Breast epithelium (tissue), 4 donors: ENCODE measurements at regions not wholly inside any gene's neighbourhood (a gene's known extent, or its start where the extent isn't known, plus 50 kb on each side); places are given as distances from the start of the nearest gene placed in this dataset.

Experiments used
- DNase-seq, 2 donors: peaks; one replicate each; pipeline ENCODE4 v3.0.0-alpha.2; 2019; ENCODE audit warnings: low spot score in 2 of 2
- H3K27ac ChIP-seq, 2 donors: fragments of 200-600 bp; sonication (generic) in 1 of 2; one replicate each; pipeline ENCODE4 v1.5.1; 2016 to 2019; ENCODE audit warnings: mild to moderate bottlenecking in 1 of 2
- H3K27me3 ChIP-seq, 2 donors: fragments of 200-600 bp; sonication (generic) in 1 of 2; one replicate each; pipeline versions ENCODE4 v1.5.1 to v1.6.0; 2017 to 2019; ENCODE audit warnings: control low read depth in 1 of 2, mild to moderate bottlenecking in 1 of 2
- H3K36me3 ChIP-seq: fragments of 200-600 bp; one replicate; pipeline ENCODE4 v1.5.1; 2019
- H3K4me1 ChIP-seq, 2 donors: fragments of 200-600 bp; sonication (generic); one replicate each; pipeline ENCODE4 v1.5.1; 2016 to 2019; ENCODE audit warnings: control low read depth in 1 of 2
- H3K4me3 ChIP-seq, 3 donors: fragments of 200-600 bp; sonication (generic); 1 replicate in 2 of 3; 2 replicates in 1 of 3; pipeline ENCODE4 v1.5.1; 2016 to 2019; ENCODE audit warnings: mild to moderate bottlenecking in 3 of 3, moderate library complexity in 2 of 3
- H3K9me3 ChIP-seq, 2 donors: fragments of 200-600 bp; sonication (generic) in 1 of 2; one replicate each; pipeline ENCODE4 v1.5.1; 2016 to 2019; ENCODE audit warnings: control low read depth in 1 of 2
- POLR2A ChIP-seq: fragments of 450-650 bp; IDR thresholded peaks from one replicate; pipeline ENCODE4 v1.6.1; 2016; ENCODE audit warnings: antibody characterized with exemption, mild to moderate bottlenecking, moderate library complexity
- POLR2AphosphoS5 ChIP-seq, 3 donors: sonication (generic); formaldehyde crosslinking; IDR thresholded peaks; one replicate each; pipeline ENCODE4 v1.6.1; 2017; ENCODE audit warnings: antibody characterized with exemption in 3 of 3
- intact Hi-C: fragments of 100-400 bp; cut with DNase I; formaldehyde crosslinking; loops from one replicate; pipeline ENCODE4 v1.15.1; 2023; ENCODE audit warnings: low total_unique reads
- TF ChIP-seq, protein P1 (sequence below), 3 donors: fragments of 450-650 bp; IDR thresholded peaks; one replicate each; pipeline ENCODE4 v1.5.1; 2016 to 2017; ENCODE audit warnings: antibody characterized with exemption in 3 of 3, mild to moderate bottlenecking in 3 of 3, moderate library complexity in 3 of 3

DNA sequence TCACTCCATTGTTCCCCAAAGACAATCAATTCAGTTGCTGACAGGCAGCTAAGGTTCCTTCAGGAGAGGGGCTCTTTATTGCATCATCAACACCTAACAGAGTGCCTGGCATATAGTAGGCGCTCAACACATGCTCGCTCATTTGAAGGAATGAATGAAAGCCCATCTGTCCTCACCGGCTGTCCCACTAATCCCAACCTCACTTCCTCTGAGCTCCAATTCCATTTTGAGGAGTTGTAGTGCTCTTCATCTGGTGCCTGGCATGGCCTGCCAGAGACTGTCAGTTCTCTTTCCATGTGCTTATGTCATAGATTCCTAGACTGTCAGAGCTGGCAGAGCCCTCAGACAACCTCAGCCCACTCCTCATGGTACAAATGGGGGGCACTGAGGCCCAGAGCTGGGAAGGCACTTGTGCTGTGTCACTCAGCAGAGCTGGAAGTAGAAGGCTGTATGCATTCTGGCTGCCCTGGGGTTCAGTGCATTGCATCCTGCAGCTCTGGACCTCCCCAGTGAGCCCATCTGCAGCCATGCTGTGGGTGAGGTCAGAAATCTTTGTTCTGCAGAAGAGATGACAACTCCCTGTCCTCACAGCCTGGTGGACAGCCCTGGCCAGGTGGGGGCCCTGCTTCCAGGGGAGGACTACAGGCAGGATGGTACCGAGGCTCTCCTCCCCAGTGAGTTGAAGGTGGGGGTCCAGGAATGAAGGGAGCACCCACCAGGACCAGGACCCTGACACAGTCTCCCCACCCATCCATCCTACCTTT lies 134.9 kb upstream of the PJA1 start:
- TF ChIP-seq POLR2AphosphoS5 (IDR thresholded peaks at IDR 0.05) (no peak), POLR2A (no peak)
- TF ChIP-seq, protein P1, sequence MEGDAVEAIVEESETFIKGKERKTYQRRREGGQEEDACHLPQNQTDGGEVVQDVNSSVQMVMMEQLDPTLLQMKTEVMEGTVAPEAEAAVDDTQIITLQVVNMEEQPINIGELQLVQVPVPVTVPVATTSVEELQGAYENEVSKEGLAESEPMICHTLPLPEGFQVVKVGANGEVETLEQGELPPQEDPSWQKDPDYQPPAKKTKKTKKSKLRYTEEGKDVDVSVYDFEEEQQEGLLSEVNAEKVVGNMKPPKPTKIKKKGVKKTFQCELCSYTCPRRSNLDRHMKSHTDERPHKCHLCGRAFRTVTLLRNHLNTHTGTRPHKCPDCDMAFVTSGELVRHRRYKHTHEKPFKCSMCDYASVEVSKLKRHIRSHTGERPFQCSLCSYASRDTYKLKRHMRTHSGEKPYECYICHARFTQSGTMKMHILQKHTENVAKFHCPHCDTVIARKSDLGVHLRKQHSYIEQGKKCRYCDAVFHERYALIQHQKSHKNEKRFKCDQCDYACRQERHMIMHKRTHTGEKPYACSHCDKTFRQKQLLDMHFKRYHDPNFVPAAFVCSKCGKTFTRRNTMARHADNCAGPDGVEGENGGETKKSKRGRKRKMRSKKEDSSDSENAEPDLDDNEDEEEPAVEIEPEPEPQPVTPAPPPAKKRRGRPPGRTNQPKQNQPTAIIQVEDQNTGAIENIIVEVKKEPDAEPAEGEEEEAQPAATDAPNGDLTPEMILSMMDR (IDR thresholded peaks at IDR 0.05), result no peak
- intact Hi-C loops, result no loop called here
- Histone ChIP-seq H3K9me3 (no peaks in the 10 kb centered on the region), H3K36me3 (no peaks in the 10 kb centered on the region), H3K4me1 (no peaks in the 10 kb centered on the region), H3K27me3 (peaks cover 0 to 62% of the 10 kb centered on the region in 2 donors), H3K27ac (no peak overlapping the region), H3K4me3 (no peak overlapping the region)
- no peak for DNase-seq

DNA sequence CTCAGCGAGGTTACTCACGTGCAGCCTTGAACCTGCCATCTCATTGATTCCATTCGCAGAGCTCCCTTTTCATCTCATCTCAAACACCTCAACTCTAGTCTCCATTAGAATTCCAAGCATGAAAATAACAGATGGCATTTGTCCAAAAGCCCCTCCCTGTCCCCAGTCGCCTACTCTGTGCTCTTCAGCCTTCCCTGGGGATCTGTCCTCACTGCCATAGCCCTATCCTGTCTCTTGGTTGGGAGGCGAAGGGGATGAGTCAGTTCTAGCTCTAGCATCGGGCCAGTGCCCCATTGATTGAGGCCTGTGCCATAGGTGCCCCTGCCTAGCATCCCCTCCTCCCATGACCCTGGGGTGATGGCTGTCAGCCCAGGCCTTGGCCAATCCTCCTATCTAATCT lies 134.0 kb upstream of the PJA1 start:
- Histone ChIP-seq H3K4me1 (no peaks in the 10 kb centered on the region), H3K27me3 (peaks cover 0 to 62% of the 10 kb centered on the region in 2 donors), H3K9me3 (no peaks in the 10 kb centered on the region), H3K36me3 (no peaks in the 10 kb centered on the region), H3K27ac (no peak overlapping the region), H3K4me3 (no peak overlapping the region)
- no peak for TF ChIP-seq POLR2A
- no peak for TF ChIP-seq POLR2AphosphoS5 (IDR thresholded peaks at IDR 0.05)
- DNase-seq, result no peak
- intact Hi-C loops, result no loop called here

DNA sequence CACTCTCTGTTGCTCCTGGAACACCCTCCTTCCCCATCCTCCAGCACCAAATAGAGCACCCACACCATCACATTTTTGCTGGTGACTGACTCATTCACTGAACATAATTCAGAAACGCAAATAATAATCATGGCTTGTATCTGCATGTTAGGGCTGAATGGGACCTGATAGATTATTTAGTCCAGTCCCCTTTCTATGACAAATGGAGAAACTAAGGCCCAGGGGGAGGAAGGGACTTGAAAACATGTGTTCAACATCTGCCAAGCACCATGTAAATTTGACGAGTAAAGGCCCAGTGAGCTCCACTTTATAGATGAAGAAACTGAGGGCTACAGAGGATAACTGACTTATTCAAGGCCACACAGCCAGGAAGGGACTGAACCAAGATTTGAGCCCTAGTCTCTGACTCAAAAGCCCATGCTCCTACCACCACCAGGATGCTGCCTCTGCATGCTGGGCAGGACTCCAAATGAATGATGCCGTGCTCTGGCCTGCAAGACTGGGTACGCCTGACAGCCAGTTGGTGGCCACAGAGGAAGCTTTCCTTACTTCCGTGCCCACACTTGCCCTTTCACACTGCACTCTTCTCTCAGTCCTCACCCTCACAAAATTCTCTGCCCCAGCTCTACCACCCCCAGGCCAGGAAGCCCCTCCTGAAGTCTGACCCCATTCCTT lies 133.3 kb upstream of the PJA1 start:
- peaks cover 0 to 58% of the 10 kb centered on the region in 2 donors for H3K27me3 ChIP-seq
- no peaks in the 10 kb centered on the region for H3K9me3 ChIP-seq
- no peak overlapping the region for H3K27ac ChIP-seq
- DNase-seq, result no peak
- no peak overlapping the region for H3K4me3 ChIP-seq
- TF ChIP-seq POLR2AphosphoS5 (IDR thresholded peaks at IDR 0.05), result no peak
- no peak for TF ChIP-seq POLR2A
- TF ChIP-seq, protein P1 (IDR thresholded peaks at IDR 0.05), result no peak
- no peaks in the 10 kb centered on the region for H3K36me3 ChIP-seq
- H3K4me1 ChIP-seq, result no peaks in the 10 kb centered on the region
- intact Hi-C loops, result no loop called here

DNA sequence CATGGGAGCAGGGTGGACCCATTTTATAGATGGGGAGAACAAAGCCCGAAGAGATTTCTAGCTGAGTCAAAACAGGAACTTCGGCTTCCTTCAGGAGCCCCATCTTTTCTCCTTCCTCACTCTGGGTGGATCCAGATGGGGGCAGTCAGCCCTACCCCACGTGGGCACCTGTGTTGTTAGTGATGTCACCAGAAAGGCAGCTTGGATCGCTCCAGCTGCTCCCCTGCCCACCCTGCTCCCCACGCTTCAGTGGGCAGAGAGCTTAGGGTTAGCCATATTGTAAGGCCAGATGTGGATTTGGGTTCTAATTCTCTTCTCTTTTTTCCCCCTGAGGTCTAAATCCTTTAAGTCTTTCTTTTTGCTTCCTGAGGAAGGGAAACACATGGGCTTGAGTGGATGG lies 132.3 kb upstream of the PJA1 start:
- no peaks in the 10 kb centered on the region for H3K36me3 ChIP-seq
- H3K27ac ChIP-seq, result no peak overlapping the region
- no peaks in the 10 kb centered on the region for H3K4me1 ChIP-seq
- no peak for DNase-seq
- intact Hi-C loops, result no loop called here
- H3K27me3 ChIP-seq, result peaks cover 0 to 57% of the 10 kb centered on the region in 2 donors
- no peak overlapping the region for H3K4me3 ChIP-seq
- H3K9me3 ChIP-seq, result no peaks in the 10 kb centered on the region
- no peak for TF ChIP-seq POLR2AphosphoS5 (IDR thresholded peaks at IDR 0.05)
- no peak for TF ChIP-seq POLR2A
- TF ChIP-seq, protein P1 (IDR thresholded peaks at IDR 0.05), result no peak

DNA sequence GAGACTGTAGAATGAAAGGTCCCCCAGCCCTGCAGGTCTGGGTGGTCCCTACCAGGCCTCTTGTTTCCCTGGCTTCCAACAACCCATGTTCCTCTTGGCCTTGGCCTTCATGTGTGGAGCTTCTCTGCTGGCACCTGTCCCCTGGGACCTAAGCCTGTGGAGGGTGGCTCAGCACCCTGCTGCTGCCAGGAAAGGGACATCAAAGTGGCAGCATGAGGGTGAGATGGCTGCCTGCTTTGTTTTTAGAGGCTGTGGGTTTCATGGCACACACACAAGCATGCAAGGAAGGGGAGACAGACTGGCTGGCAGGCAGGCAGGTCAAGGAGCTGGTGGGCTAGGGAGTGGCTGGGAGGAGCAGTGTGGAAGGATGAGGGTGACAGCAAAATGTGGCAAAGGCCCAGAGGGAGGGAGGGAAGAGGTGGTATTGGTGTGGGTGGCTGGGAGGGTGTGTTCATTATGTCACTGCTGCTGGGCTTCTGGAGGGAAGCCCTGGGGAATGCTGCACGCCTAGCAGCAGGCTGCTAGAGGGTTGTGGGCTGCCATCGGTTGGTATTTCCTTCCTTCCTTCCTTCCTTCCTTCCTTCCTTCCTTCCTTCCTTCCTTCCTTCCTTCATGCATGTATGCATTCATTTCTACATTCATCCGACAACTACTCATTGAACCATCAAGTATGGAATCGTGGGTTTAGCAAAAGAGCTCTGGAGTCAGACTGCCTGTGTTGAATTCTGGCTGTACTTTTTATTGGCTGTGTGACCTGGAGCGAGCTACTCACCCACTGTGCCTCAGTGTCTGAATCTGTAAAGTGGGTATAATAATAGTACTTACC lies 128.7 kb upstream of the PJA1 start:
- Histone ChIP-seq H3K4me1 (no peaks in the 10 kb centered on the region), H3K27ac (no peak overlapping the region), H3K36me3 (no peaks in the 10 kb centered on the region), H3K9me3 (no peaks in the 10 kb centered on the region), H3K4me3 (no peak overlapping the region), H3K27me3 (peaks cover 0 to 47% of the 10 kb centered on the region in 2 donors)
- intact Hi-C loops, result no loop called here
- no peak for DNase-seq
- TF ChIP-seq POLR2AphosphoS5 (IDR thresholded peaks at IDR 0.05), result no peak
- no peak for TF ChIP-seq POLR2A
- TF ChIP-seq, protein P1 (IDR thresholded peaks at IDR 0.05), result no peak
